ENCODE measurements at regions not wholly inside any gene's neighbourhood (a gene's known extent, or its start where the extent isn't known, plus 50 kb on each side); places are given as distances from the start of the nearest gene placed in this dataset.

GRCh38 chr1:22376976-22377375 is 74.7 kb upstream of the ZBTB40 start:
- TF ChIP-seq POLR2A (IDR thresholded peaks at IDR 0.05; ENCODE audit: low read depth, low read length): no peak
- DNase-seq (ENCODE audit: insufficient read length, low spot score) (no peak), FAIRE-seq (no peak)

- no peak for TF ChIP-seq POLR2A (IDR thresholded peaks at IDR 0.05; ENCODE audit: low read depth, low read length)
- FAIRE-seq: no peak
- no peak for DNase-seq (ENCODE audit: insufficient read length, low spot score)
Observed at GRCh38 chr1:22379566-22379965, 72.1 kb upstream of the ZBTB40 start.

- FAIRE-seq: no peak
- TF ChIP-seq POLR2A (IDR thresholded peaks at IDR 0.05; ENCODE audit: low read depth, low read length): no peak
- no peak for DNase-seq (ENCODE audit: insufficient read length, low spot score)
Observed at GRCh38 chr1:22380024-22380785, 71.4 kb upstream of the ZBTB40 start.

- FAIRE-seq: no peak
- TF ChIP-seq POLR2A (IDR thresholded peaks at IDR 0.05; ENCODE audit: low read depth, low read length): no peak
- no peak for DNase-seq (ENCODE audit: insufficient read length, low spot score)
Observed at GRCh38 chr1:22383526-22384294, 67.9 kb upstream of the ZBTB40 start.

- no peak for FAIRE-seq
- no peak for TF ChIP-seq POLR2A (IDR thresholded peaks at IDR 0.05; ENCODE audit: low read depth, low read length)
- DNase-seq (ENCODE audit: insufficient read length, low spot score): no peak
Observed at GRCh38 chr1:22385537-22385936, 66.1 kb upstream of the ZBTB40 start.

- DNase-seq (ENCODE audit: insufficient read length, low spot score) (no peak), FAIRE-seq (no peak)
- TF ChIP-seq POLR2A (IDR thresholded peaks at IDR 0.05; ENCODE audit: low read depth, low read length): no peak
Observed at GRCh38 chr1:22386774-22387173, 64.9 kb upstream of the ZBTB40 start.

- DNase-seq (ENCODE audit: insufficient read length, low spot score) (no peak), FAIRE-seq (no peak)
Observed at GRCh38 chr1:22387919-22388580, 63.6 kb upstream of the ZBTB40 start.

GRCh38 chr1:22388671-22389450 is 62.8 kb upstream of the ZBTB40 start:
- DNase-seq (ENCODE audit: insufficient read length, low spot score) (no peak), FAIRE-seq (no peak)
- no peak for TF ChIP-seq POLR2A (IDR thresholded peaks at IDR 0.05; ENCODE audit: low read depth, low read length)

More at GRCh38 chr1:22387919-22388580, 63.6 kb upstream of the ZBTB40 start:
- no peak for TF ChIP-seq POLR2A (IDR thresholded peaks at IDR 0.05; ENCODE audit: low read depth, low read length)

GRCh38 chr1:22393587-22393986 is 58.1 kb upstream of the ZBTB40 start:
- DNase-seq (ENCODE audit: insufficient read length, low spot score): no peak
- no peak for FAIRE-seq
- no peak for TF ChIP-seq POLR2A (IDR thresholded peaks at IDR 0.05; ENCODE audit: low read depth, low read length)

GRCh38 chr1:22398656-22399420 is 52.8 kb upstream of the ZBTB40 start:
- no peak for FAIRE-seq
- DNase-seq (ENCODE audit: insufficient read length, low spot score): no peak
- TF ChIP-seq POLR2A (IDR thresholded peaks at IDR 0.05; ENCODE audit: low read depth, low read length): no peak

- FAIRE-seq (no peak), DNase-seq (ENCODE audit: insufficient read length, low spot score) (no peak)
- no peak for TF ChIP-seq POLR2A (IDR thresholded peaks at IDR 0.05; ENCODE audit: low read depth, low read length)
Observed at GRCh38 chr1:22399421-22400091, 52.1 kb upstream of the ZBTB40 start.
